ENCODE measurements at regions not wholly inside any gene's neighbourhood (a gene's known extent, or its start where the extent isn't known, plus 50 kb on each side); places are given as distances from the start of the nearest gene placed in this dataset.

DNA sequence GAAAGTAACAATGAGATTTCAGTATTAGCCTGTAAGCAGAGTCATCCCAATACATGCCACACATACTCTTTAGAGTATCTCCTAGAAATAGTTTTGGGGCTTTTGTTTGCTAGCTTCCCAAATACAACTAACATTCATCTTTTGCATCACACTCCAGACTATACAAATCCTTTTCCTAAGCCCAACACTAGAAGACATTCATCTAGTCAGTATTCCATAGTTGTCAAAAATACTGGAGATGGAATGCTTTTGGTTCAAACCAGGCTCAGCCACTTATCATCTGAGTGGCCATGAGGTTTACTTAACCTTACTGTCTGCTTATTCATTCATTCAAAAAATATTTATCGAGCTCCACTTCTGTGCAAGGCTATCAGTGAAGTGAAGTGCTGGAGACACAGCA is 205.1 kb upstream of the SGCD start:
- no TSS peak for BruUV-seq (replicated peaks)
- Histone ChIP-seq H3K27me3 (ENCODE audit: control insufficient read depth, insufficient read depth, low read length) (no peaks in the 10 kb centered on the region), H3K79me1 (ENCODE audit: low read depth in 1 of 2, low read length in 2 of 2) (no peaks in the 10 kb centered on the region), H3K9me3 (ENCODE audit: control insufficient read depth, insufficient read depth, low read length) (no peaks in the 10 kb centered on the region), H3K56ac (ENCODE audit: extremely low read depth, insufficient read depth, low read length) (no peak overlapping the region), H2AK5ac (ENCODE audit: low read depth, low read length) (no peak overlapping the region), H2AFZ (replicated peaks; ENCODE audit: low read length, poor library complexity) (no peak overlapping the region), H2BK15ac (ENCODE audit: low read depth, low read length) (no peak overlapping the region), H3K4me1 (ENCODE audit: control insufficient read depth, insufficient read depth, low read length) (peaks cover 6% of the 10 kb centered on the region), H3K4me2 (ENCODE audit: low read depth, low read length) (peak overlapping the region; percentile 59; the same call in 1 of the 2 replicates), H4K5ac (ENCODE audit: low read depth, low read length) (no peak overlapping the region), H3K36me3 (ENCODE audit: control insufficient read depth, insufficient read depth, low read length) (no peaks in the 10 kb centered on the region), H4K20me1 (ENCODE audit: insufficient read depth, low read length) (peaks cover 3% of the 10 kb centered on the region; the same call in 1 of the 2 replicates), H3K18ac (ENCODE audit: low read depth, low read length) (peak overlapping the region; percentile 38), H3K4me3 (ENCODE audit: insufficient read depth, low read depth, low read length) (no peak overlapping the region), H3K23ac (ENCODE audit: low read depth, low read length) (peak overlapping the region; percentile 63; the same call in 1 of the 2 replicates), H4K91ac (ENCODE audit: insufficient read depth, low read depth, low read length) (peak overlapping the region; percentile 59; the same call in 1 of the 2 replicates), H3K4ac (ENCODE audit: low read depth, low read length) (peak overlapping the region; percentile 64; the same call in 1 of the 2 replicates), H3K9me1 (ENCODE audit: insufficient read depth, low read length) (peaks cover 7% of the 10 kb centered on the region; the same call in 1 of the 2 replicates), H2BK20ac (ENCODE audit: low read depth, low read length) (peak overlapping the region; percentile 67), H2BK120ac (ENCODE audit: low read depth, low read length) (peak overlapping the region; percentile 78), H4K8ac (ENCODE audit: low read depth in 2 of 2, low read length in 2 of 2) (no peak overlapping the region), H3K27ac (ENCODE audit: insufficient read depth, low read length) (peak overlapping the region; percentile 74; the same call in 1 of the 2 replicates), H3K14ac (replicated peaks; ENCODE audit: low read depth, low read length) (no peak overlapping the region; the same call in 1 of the 2 replicates), H2BK5ac (ENCODE audit: low read depth, low read length, poor library complexity, severe bottlenecking) (peak overlapping the region; percentile 90), H2AK9ac (replicated peaks; ENCODE audit: low read depth, low read length, poor library complexity) (no peak overlapping the region), H3K9ac (ENCODE audit: low read depth, low read length) (no peak overlapping the region)
- intact Hi-C loops (cut with micrococcal nuclease) (loop anchor here (1.0 to 5.0 kb wide), 5 partner anchors 165 to 695 kb away; partner anchors contain the start of gene SGCD), dilution Hi-C loops (cut with HindIII; ENCODE audit: low sequenced_read_pairs, unreplicated experiment) (no loop called here), in situ Hi-C loops (cut with MboI; ENCODE audit: low sequenced_read_pairs) (no loop called here)
- ChIA-PET CTCF (no interaction called here), POLR2A (ENCODE audit: unreplicated experiment) (interaction anchor here (0.9 kb wide), 1 partner anchor 85 kb away, joined by 3 read pairs; no protein-coding TSS in a partner anchor)
- peak; percentile 68 for ATAC-seq (ENCODE audit: low read depth)
- DNase-seq: peak; percentile 61
- TF ChIP-seq POLR2A (IDR thresholded peaks at IDR 0.05; ENCODE audit: low read depth, low read length) (no peak), RAD21 (IDR thresholded peaks at IDR 0.05; ENCODE audit: low read length) (no peak), ELK1 (IDR thresholded peaks at IDR 0.05; ENCODE audit: borderline replicate concordance, low read depth, low read length) (no peak), MAFK (IDR thresholded peaks at IDR 0.05; ENCODE audit: low read depth, low read length) (no peak), NFE2L2 (IDR thresholded peaks at IDR 0.05; ENCODE audit: low read depth, low read length) (no peak), CHD1 (IDR thresholded peaks at IDR 0.05; ENCODE audit: low read depth, low read length) (no peak), FOS (IDR thresholded peaks at IDR 0.05; ENCODE audit: low read depth, low read length) (no peak), MAZ (IDR thresholded peaks at IDR 0.05; ENCODE audit: borderline replicate concordance, low read depth, low read length) (no peak), CEBPB (IDR thresholded peaks at IDR 0.05; ENCODE audit: low read depth, low read length) (no peak)
- TF ChIP-seq, protein P1, sequence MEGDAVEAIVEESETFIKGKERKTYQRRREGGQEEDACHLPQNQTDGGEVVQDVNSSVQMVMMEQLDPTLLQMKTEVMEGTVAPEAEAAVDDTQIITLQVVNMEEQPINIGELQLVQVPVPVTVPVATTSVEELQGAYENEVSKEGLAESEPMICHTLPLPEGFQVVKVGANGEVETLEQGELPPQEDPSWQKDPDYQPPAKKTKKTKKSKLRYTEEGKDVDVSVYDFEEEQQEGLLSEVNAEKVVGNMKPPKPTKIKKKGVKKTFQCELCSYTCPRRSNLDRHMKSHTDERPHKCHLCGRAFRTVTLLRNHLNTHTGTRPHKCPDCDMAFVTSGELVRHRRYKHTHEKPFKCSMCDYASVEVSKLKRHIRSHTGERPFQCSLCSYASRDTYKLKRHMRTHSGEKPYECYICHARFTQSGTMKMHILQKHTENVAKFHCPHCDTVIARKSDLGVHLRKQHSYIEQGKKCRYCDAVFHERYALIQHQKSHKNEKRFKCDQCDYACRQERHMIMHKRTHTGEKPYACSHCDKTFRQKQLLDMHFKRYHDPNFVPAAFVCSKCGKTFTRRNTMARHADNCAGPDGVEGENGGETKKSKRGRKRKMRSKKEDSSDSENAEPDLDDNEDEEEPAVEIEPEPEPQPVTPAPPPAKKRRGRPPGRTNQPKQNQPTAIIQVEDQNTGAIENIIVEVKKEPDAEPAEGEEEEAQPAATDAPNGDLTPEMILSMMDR (conservative IDR thresholded peaks at IDR 0.05; ENCODE audit: low read depth, low read length): no peak
- WGBS, 2 experiments (ENCODE audit: extremely low coverage in 2 of 2, insufficient read length in 1 of 2): no CpG with 5 or more reads among the region's 1 CpG
